ENCODE measurements at regions not wholly inside any gene's neighbourhood (a gene's known extent, or its start where the extent isn't known, plus 50 kb on each side); places are given as distances from the start of the nearest gene placed in this dataset.

DNA sequence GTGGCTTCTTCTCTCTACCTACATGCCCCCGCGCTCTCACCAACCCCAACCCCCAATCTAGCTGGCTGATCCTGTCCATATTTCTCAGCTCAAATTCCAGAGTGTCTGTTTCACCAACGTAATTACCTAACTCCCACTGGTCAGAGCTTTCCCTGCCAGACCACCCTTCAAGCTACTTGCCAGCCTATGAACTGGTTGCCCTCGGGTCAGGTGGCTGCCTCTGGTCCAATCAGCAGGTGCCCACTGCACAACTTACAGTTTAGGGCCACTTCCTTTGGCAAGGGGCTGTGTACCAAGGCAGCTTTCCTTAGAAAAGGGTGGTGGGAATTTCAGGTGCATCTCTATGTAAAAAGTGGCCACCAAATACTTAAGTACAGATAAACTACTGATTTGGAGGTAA is 92.2 kb upstream of the SLC30A5 start:
- H3K27ac ChIP-seq (ENCODE audit: low read depth in 2 of 2, low read length in 2 of 2): no peak overlapping the region
- no peaks in the 10 kb centered on the region for H3K9me3 ChIP-seq (ENCODE audit: control insufficient read depth in 2 of 3, insufficient read depth in 1 of 3, low read length in 3 of 3)
- no peaks in the 10 kb centered on the region for H3K36me3 ChIP-seq (ENCODE audit: control insufficient read depth in 2 of 3, insufficient read depth in 3 of 3, low read length in 3 of 3)
- no peaks in the 10 kb centered on the region for H3K27me3 ChIP-seq (ENCODE audit: control insufficient read depth, insufficient read depth, low read length)
- no peak for TF ChIP-seq CTCF (IDR thresholded peaks at IDR 0.05; ENCODE audit: borderline replicate concordance, extremely low read depth, insufficient read depth)
- DNase-seq: peak in 3 of 5 donors; percentile 9 to 38 (median 15)
- intact Hi-C loops (cut with DNase I): no loop called here
- no peak for FAIRE-seq
- peak overlapping the region in 2 of 3 donors; percentile 4 to 7 for H3K4me3 ChIP-seq (ENCODE audit: low read length in 3 of 3)
- no peak overlapping the region for H3K9ac ChIP-seq (ENCODE audit: low read length in 3 of 3)
- H3K4me1 ChIP-seq (ENCODE audit: control insufficient read depth in 2 of 3, insufficient read depth in 2 of 3, low read depth in 1 of 3, low read length in 3 of 3): peaks cover 0 to 7% (median 0%) of the 10 kb centered on the region in 3 donors

DNA sequence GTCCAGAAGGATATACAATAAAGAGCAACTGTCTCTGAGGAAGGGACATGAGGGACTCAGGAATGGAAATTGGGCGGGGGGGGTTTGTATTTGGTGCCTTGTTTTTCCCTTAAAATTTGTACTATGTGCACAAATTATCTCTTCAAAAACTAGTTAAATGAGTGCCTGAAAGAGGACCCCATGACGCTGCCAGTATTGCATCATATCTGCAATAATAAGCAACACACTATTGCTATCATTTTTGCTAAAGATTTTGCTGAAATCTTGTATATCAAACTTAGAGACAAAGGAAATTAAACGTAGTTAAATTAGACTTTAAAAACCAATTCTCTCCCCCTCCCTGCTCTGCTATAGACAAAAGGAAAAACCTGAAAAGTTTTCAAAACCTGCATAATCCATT is 89.7 kb upstream of the SLC30A5 start:
- Histone ChIP-seq H3K4me1 (ENCODE audit: control insufficient read depth in 2 of 3, insufficient read depth in 2 of 3, low read depth in 1 of 3, low read length in 3 of 3) (peaks cover 0 to 7% (median 0%) of the 10 kb centered on the region in 3 donors), H3K36me3 (ENCODE audit: control insufficient read depth in 2 of 3, insufficient read depth in 3 of 3, low read length in 3 of 3) (no peaks in the 10 kb centered on the region), H3K9ac (ENCODE audit: low read length in 3 of 3) (no peak overlapping the region), H3K27me3 (ENCODE audit: control insufficient read depth, insufficient read depth, low read length) (no peaks in the 10 kb centered on the region), H3K9me3 (ENCODE audit: control insufficient read depth in 2 of 3, insufficient read depth in 1 of 3, low read length in 3 of 3) (no peaks in the 10 kb centered on the region), H3K27ac (ENCODE audit: low read depth in 2 of 2, low read length in 2 of 2) (no peak overlapping the region), H3K4me3 (ENCODE audit: low read length in 3 of 3) (no peak overlapping the region)
- intact Hi-C loops (cut with DNase I): no loop called here
- FAIRE-seq: no peak
- no peak for TF ChIP-seq CTCF (IDR thresholded peaks at IDR 0.05; ENCODE audit: borderline replicate concordance, extremely low read depth, insufficient read depth)
- DNase-seq: no peak

GRCh38 chr5:69004676-69005075 is 89.1 kb upstream of the SLC30A5 start:
- no peak for TF ChIP-seq CTCF (IDR thresholded peaks at IDR 0.05; ENCODE audit: borderline replicate concordance, extremely low read depth, insufficient read depth)
- FAIRE-seq (no peak), DNase-seq (no peak)
- H3K27me3 ChIP-seq (ENCODE audit: control insufficient read depth, insufficient read depth, low read length): no peaks in the 10 kb centered on the region
- no peaks in the 10 kb centered on the region for H3K36me3 ChIP-seq (ENCODE audit: control insufficient read depth in 2 of 3, insufficient read depth in 3 of 3, low read length in 3 of 3)
- no peak overlapping the region for H3K27ac ChIP-seq (ENCODE audit: low read depth in 2 of 2, low read length in 2 of 2)
- intact Hi-C loops (cut with DNase I): no loop called here
- H3K4me3 ChIP-seq (ENCODE audit: low read length in 3 of 3): no peak overlapping the region
- H3K4me1 ChIP-seq (ENCODE audit: control insufficient read depth in 2 of 3, insufficient read depth in 2 of 3, low read depth in 1 of 3, low read length in 3 of 3): peaks cover 0 to 7% (median 0%) of the 10 kb centered on the region in 3 donors
- no peaks in the 10 kb centered on the region for H3K9me3 ChIP-seq (ENCODE audit: control insufficient read depth in 2 of 3, insufficient read depth in 1 of 3, low read length in 3 of 3)
- H3K9ac ChIP-seq (ENCODE audit: low read length in 3 of 3): no peak overlapping the region

GRCh38 chr5:69006030-69006429 is 87.8 kb upstream of the SLC30A5 start:
- Histone ChIP-seq H3K4me3 (ENCODE audit: low read length in 3 of 3) (no peak overlapping the region), H3K36me3 (ENCODE audit: control insufficient read depth in 2 of 3, insufficient read depth in 3 of 3, low read length in 3 of 3) (no peaks in the 10 kb centered on the region), H3K9me3 (ENCODE audit: control insufficient read depth in 2 of 3, insufficient read depth in 1 of 3, low read length in 3 of 3) (no peaks in the 10 kb centered on the region), H3K4me1 (ENCODE audit: control insufficient read depth in 2 of 3, insufficient read depth in 2 of 3, low read depth in 1 of 3, low read length in 3 of 3) (peaks cover 0 to 7% (median 0%) of the 10 kb centered on the region in 3 donors), H3K9ac (ENCODE audit: low read length in 3 of 3) (no peak overlapping the region), H3K27me3 (ENCODE audit: control insufficient read depth, insufficient read depth, low read length) (no peaks in the 10 kb centered on the region), H3K27ac (ENCODE audit: low read depth in 2 of 2, low read length in 2 of 2) (no peak overlapping the region)
- FAIRE-seq (no peak), DNase-seq (no peak)
- TF ChIP-seq CTCF (IDR thresholded peaks at IDR 0.05; ENCODE audit: borderline replicate concordance, extremely low read depth, insufficient read depth): no peak
- intact Hi-C loops (cut with DNase I): no loop called here

Data from kidney (tissue), 13 donors.